ENCODE measurements at regions not wholly inside any gene's neighbourhood (a gene's known extent, or its start where the extent isn't known, plus 50 kb on each side); places are given as distances from the start of the nearest gene placed in this dataset.

DNA sequence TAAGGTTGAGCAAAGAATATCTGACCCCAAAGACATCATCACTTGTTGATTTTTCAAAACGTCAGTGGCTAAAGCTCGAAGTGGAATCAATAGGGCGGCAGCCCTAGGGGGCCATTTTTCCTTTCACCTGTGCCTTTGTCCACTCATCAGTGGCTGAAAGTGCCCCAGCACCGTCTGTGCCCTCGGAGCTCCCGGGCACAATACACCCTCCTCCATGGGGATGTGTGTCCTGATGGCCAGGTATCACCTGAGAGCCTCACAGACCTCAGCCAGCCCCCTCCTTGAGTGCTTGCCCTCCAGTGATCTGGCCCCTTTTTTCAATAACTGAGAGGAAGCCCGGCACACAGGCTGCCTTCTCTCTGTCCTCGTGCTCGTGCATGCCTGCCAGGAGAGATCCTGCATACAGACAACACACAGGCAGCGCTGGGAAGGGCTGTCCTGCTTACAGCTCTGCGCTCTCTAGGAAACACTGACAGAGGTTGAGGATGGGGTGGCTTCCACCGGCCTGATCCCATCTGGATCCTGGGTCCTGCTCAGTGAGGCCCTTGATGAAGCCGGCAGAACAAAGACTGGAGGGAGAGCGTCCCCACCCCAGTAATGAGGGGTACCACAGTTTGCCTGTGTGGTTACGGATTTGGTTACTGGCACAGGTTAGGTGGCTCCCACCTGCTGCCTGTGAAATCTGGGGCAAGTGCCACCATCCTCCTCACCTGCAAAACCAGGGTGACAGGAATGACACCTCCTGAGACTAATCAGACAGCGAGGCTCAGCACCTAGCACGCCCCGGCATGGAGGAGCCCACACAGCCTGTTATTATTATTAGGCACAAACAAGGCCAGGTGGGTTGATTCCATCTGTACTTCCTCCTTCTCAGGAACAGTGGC, 197.5 kb upstream of the RAB6C start:
- no peak for DNase-seq (ENCODE audit: low read depth)

GRCh38 chr2:129782633-129782990, 196.9 kb upstream of the RAB6C start:
- no peak for DNase-seq (ENCODE audit: low read depth)

DNA sequence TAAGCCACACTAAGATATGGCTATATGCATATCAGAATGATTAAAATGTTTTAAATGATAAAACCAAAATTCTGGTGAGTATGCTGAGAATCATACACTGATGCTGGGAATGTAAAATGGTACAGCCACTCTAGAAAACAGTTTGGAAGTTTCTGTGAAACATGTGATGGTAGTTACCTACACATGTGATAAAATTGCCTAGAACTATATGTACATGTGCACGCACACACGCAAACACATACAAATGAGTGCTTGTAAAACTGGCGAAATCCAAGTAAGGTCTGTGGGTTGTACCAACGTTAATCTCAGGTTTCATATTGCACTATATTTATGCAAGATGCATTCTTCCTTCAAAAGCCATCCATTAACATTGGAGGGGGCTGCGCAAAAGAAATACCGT, 195.0 kb upstream of the RAB6C start:
- DNase-seq (ENCODE audit: low read depth) = no peak

DNA sequence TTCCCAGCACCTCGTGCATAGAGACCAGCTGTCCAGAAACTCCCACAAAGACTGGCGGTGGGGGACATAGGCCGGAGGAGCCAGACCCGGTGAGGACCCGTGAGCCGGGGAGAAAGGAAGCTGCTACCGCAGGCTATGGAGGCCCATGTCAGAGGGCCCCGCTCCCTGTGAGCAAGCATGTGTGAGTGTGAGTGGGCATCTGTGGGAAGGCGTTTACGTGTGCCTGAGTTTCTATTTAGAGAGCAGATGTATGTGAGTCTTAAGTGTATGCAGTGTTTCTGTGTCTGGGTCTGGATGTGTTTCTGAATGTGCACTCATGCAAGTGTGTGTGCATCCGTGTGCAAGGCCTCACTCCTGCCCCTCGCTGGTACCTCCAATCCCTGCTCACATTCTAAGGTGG, 187.8 kb upstream of the RAB6C start:
- no peak for DNase-seq (ENCODE audit: low read depth)

DNA sequence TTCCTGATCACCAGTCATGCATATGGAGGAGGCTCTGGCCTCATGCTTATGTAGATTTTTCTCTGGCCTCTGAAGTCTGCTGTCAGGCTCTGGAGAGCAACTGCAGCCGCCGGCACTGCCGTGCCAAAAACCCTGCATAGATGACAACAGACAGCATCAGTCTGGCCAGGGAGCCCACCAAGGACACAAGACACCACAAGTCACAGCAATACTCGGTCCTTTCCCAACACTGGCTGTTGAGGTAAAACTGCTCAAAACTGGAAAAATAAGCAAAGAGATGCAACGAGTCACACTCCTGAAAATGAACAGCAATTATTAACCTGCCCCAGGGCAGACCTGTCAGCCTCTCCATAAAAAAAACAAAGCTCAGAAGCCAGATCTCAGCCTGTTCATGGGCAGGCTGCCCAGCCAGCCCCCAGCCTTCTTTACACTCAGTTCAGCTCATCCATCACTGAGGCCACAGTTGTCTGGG, 186.0 kb upstream of the RAB6C start:
- no peak for DNase-seq (ENCODE audit: low read depth)

DNA sequence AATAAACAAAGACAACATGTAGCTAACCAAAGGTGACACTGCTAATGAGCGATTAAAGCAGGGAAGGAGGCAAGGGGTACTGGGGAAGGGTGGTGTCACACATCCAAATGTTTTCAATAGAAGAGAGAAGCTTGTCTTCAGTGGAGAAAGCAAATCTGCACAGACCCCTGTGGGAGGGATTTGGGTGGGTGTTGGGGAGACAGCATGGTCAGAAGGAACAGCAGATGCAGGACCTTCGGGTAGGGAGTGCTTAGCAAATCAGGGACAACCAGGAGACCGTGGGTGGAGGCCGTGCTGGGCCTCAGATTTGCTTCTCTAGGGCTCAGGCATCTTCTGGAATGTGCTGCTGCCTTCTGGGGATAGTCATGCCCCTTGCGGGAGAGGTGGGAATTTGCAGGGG, 185.3 kb upstream of the RAB6C start:
- no peak for DNase-seq (ENCODE audit: low read depth)

DNA sequence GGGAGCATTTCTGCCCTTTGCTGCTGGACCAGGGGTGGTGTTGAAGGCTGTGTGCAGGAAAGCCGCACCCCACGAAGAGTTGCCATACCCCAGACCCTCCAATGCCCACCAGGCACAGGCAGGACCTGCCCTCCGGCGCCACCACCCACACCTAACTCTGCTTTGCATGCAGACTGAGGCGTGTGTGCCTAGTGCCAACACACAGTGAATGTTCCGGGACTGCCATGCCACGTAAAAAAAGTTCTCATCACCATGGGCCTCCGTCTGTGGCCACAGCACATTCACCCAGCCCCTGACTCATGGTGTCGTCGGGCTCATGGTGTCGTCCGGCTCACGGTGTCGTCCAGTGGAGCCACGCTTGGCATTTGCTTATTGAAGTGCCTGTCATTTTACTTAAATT, 184.9 kb upstream of the RAB6C start:
- DNase-seq (ENCODE audit: low read depth) = no peak

DNA sequence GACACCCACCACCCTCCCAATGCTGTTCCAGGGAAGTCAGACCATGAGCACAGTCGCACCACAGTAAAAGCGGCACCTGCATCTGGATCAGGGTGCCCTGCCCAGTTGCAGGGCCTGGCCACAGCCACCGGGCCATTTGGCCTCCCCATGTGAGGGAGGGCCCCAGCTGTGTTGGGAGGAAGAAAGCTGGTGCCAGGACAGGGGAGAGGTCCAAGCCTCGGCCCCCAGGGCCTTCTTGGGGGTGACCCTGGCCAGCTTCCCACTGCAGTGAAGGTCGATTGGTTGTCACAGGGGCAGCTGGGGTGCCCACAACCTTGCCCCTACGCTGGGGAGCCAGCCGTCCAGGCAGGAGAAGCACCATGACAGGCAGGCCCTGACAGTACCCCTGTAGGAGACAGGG, 183.2 kb upstream of the RAB6C start:
- DNase-seq (ENCODE audit: low read depth) = no peak

- DNase-seq (ENCODE audit: low read depth) = no peak
These were observed 182.5 kb upstream of the RAB6C start for GRCh38 chr2:129796801-129797488.

- DNase-seq (ENCODE audit: low read depth) = no peak
These were observed 181.8 kb upstream of the RAB6C start for GRCh38 chr2:129797489-129798300.

- no peak for DNase-seq (ENCODE audit: low read depth)
These were observed 181.2 kb upstream of the RAB6C start for GRCh38 chr2:129798301-129798581.

- no peak for DNase-seq (ENCODE audit: low read depth)
These were observed 180.8 kb upstream of the RAB6C start for GRCh38 chr2:129798626-129799025.

DNA sequence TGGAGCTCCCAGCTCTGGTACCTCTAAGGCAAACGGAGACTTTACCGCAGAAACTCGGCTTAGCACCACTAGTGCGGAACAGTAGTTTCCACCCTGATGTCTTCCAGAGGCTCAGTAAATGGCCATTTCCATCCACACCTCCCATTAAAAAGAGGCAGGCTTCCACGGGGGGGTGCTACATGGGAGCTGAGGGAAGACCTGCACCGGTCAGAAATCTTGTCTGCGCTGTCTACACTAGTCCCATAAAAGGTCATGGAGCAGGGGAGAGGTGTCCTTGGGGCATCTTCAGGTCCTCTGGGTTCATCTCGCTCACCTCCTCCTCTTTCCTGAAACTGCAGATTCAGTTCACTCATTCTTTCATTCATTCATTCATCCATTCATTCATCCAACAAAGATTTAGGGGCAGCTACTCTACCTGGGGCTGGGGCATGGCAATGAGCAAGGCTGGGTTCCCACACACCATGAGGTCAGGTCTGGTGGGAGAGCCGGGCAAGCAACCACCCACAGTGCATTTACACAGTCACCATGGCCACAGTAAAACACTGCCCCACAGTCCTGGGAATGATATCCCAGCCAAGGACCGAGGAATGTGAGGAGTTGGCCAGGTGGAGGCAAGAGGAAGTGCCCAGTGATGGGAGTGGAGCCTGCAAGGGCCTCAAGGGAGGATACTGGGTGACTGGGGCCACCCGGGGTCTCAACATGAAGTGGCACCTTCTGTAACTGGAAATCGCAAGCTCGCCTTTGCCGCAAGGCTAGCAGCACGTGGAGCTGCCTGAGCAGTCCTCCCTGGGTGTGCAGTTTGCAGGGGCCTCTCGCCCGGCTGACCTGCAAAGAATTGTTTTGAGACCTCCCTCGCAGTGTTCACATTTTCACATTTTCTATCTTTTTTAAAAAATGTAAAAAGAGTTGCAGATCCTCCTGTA, 180.2 kb upstream of the RAB6C start:
- no peak for DNase-seq (ENCODE audit: low read depth)

DNA sequence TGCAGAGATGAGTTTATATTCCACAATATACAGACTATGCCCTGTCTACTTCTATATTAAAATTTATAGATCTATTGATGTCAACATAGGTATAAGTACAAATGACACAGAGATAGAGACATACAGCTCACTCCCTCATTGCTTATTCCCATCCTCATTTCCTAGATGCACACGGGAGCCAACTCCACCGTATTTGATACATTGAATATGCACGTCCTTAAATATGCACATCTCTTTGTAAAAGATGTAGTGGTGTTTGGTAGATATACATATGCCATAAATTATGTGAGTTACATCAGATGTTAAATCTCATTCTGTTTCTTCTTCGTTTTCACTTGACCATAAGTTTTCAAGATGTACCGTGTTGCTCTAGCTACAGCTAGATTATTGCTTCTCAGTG, 179.2 kb upstream of the RAB6C start:
- DNase-seq (ENCODE audit: low read depth) = no peak

DNA sequence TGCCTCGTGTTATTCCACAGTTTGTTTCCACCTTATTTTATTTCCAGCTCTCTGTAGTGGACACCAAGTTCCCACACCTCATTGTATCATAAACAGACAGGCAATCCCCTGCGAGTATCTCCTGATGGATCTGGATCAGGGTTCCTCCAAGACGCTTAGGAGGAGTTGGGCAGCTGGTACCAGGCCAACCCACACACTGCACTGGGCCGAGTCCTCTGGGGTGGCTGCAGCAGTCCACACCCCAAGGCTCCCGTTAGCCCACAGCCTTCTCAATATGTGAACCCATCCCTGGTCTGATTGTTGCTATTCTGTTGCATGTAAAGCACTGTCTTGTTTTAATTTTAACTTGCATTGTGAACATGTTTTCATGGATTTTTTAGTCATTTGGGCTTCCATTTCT, 178.8 kb upstream of the RAB6C start:
- no peak for DNase-seq (ENCODE audit: low read depth)

GRCh38 chr2:129801575-129801974, 177.9 kb upstream of the RAB6C start:
- DNase-seq (ENCODE audit: low read depth) = no peak

- DNase-seq (ENCODE audit: low read depth) = no peak
These were observed 177.2 kb upstream of the RAB6C start for GRCh38 chr2:129802290-129802689.

DNA sequence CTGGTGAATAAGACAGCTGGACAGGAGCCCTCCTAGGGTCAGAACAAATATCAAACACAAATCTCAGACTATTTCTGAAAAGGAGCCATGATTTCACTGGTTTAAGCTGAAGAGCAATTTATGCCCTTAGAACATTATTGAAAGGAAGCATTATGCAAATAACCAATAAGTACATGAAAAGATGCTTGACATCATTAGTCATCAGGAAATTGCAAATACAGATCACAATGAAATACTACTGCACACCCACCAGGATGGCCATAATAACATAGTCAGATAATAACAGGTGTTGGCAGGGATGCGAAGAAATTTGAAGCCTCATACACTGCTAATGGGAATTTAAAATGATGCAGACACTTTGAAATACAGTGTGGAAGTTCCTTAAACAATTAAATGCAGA, 176.4 kb upstream of the RAB6C start:
- no peak for DNase-seq (ENCODE audit: low read depth)

DNA sequence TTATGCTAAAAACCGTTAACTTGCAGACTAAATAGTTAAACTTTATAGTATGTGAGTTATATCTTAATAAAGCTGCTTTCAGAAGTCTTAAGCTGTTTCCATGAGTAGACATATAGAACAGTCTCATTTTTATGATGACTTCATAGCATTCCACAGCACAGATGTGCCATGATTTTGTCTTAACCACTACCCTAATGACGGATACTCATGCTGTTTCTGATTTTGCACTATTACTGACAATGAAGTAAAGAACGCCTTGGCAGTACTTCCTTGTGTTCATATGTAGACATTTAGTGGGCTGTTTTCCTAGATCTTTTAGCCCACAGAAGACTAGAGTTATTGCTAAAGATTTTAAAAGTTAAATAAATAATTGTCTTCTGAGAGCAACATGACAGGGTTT, 175.6 kb upstream of the RAB6C start:
- DNase-seq (ENCODE audit: low read depth) = no peak

DNA sequence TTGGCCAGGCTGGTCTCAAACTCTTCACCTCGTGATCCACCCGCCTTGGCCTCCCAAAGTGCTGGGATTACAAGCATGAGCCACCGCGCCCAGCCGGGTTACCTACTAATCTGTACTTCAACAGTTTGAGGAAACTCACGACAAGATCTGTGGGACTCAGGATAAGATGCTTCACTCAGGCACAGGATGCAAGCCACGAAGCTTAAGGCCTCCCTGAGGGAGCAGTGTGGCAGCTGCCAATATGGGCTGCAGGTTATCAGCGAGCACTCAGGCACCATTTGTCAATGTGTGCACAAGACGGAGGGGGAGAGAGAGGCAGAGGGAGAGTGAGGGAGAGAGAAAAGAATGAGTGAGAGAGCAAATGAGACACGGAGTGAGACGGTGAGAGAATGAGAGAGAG, 173.6 kb upstream of the RAB6C start:
- DNase-seq (ENCODE audit: low read depth) = no peak

- DNase-seq (ENCODE audit: low read depth) = no peak
These were observed 173.1 kb upstream of the RAB6C start for GRCh38 chr2:129806317-129806716.
